Right lobe of liver (tissue), 4 donors: ENCODE measurements at regions not wholly inside any gene's neighbourhood (a gene's known extent, or its start where the extent isn't known, plus 50 kb on each side); places are given as distances from the start of the nearest gene placed in this dataset.

Source experiments
- CTCF ChIP-seq, 4 donors: fragments of 200-600 bp in 3 of 4; fragments of 450-650 bp in 1 of 4; IDR thresholded peaks; one replicate each; pipeline versions ENCODE4 v1.5.1 to v1.8.0; 2016 to 2022; ENCODE audit warnings: antibody characterized with exemption in 4 of 4, mild to moderate bottlenecking in 2 of 4
- POLR2A ChIP-seq: fragments of 450-650 bp; IDR thresholded peaks from one replicate; pipeline ENCODE4 v1.6.1; 2017; ENCODE audit warnings: antibody characterized with exemption, mild to moderate bottlenecking
- donor health status: DM: no; HTN: no; CAD: no.
- donor health status: DM: no; HTN: no; CAD: no.
- donor health status: DM: no; HTN: yes; CAD: no.

DNA sequence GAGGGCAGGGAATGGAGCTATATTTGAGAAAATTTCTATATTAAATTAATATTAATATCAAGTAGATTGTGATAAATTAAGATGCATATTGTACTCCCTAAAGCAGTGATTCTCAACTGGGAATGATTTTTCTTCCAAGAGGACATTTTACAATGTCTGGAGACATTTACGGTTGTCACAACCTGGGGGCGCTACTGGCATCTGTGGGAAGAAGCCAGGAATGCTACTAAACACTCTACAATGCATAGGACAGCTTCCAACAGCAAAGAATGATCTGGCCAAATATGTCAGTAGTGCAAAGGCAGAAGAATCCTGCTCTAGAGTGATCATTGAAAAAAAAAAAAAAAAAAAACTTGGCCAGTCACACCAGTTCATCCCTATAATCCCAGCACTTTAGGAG, 100.0 kb downstream of the LSM5 start:
- no peak for TF ChIP-seq CTCF (IDR thresholded peaks at IDR 0.05)
- no peak for TF ChIP-seq POLR2A
